ENCODE measurements at regions not wholly inside any gene's neighbourhood (a gene's known extent, or its start where the extent isn't known, plus 50 kb on each side); places are given as distances from the start of the nearest gene placed in this dataset.

GRCh38 chr6:125474061-125474460, 172.3 kb upstream of the HDDC2 start:
- Mint-ChIP-seq H3K9me3 (no peaks in the 10 kb centered on the region), H3K36me3 (ENCODE audit: low read depth) (no peaks in the 10 kb centered on the region), H3K4me3 (no peak overlapping the region), H3K27ac (no peak overlapping the region), H3K4me1 (ENCODE audit: low read depth) (no peaks in the 10 kb centered on the region), H3K27me3 (peaks cover 5% of the 10 kb centered on the region)
- ATAC-seq = no peak
- ChIA-PET POLR2A (no interaction called here), CTCF (no interaction called here)
- TF ChIP-seq, protein P1, sequence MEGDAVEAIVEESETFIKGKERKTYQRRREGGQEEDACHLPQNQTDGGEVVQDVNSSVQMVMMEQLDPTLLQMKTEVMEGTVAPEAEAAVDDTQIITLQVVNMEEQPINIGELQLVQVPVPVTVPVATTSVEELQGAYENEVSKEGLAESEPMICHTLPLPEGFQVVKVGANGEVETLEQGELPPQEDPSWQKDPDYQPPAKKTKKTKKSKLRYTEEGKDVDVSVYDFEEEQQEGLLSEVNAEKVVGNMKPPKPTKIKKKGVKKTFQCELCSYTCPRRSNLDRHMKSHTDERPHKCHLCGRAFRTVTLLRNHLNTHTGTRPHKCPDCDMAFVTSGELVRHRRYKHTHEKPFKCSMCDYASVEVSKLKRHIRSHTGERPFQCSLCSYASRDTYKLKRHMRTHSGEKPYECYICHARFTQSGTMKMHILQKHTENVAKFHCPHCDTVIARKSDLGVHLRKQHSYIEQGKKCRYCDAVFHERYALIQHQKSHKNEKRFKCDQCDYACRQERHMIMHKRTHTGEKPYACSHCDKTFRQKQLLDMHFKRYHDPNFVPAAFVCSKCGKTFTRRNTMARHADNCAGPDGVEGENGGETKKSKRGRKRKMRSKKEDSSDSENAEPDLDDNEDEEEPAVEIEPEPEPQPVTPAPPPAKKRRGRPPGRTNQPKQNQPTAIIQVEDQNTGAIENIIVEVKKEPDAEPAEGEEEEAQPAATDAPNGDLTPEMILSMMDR (IDR thresholded peaks at IDR 0.05) = no peak
- intact Hi-C loops (cut with micrococcal nuclease) = no loop called here
- DNase-seq = no peak

DNA sequence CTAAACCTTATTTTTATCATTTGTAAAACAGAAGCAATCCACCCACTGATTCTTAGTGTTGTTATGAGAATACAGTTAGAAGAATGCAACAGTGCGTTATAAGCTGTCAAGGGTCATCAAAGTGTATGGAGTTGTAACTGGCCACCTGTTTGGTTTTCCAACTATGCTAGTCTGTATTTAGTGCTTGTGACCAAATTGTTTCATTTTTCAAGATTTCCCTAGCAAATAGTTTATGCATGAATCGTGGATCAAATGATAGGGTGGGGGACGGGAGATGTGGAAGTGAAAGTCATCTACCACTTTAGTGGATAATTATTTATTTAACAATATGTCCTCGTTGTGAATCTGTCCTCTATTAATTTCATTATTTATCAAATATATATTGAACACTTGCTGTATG, 175.4 kb upstream of the HDDC2 start:
- TF ChIP-seq, protein P1 (IDR thresholded peaks at IDR 0.05) = no peak
- intact Hi-C loops (cut with micrococcal nuclease) = no loop called here
- Mint-ChIP-seq H3K4me1 (ENCODE audit: low read depth) (no peaks in the 10 kb centered on the region), H3K9me3 (no peaks in the 10 kb centered on the region), H3K27me3 (no peaks in the 10 kb centered on the region), H3K27ac (no peak overlapping the region), H3K36me3 (ENCODE audit: low read depth) (no peaks in the 10 kb centered on the region), H3K4me3 (no peak overlapping the region)
- CTCF ChIA-PET = no interaction called here
- DNase-seq (no peak), ATAC-seq (no peak)
- POLR2A ChIA-PET = no interaction called here

DNA sequence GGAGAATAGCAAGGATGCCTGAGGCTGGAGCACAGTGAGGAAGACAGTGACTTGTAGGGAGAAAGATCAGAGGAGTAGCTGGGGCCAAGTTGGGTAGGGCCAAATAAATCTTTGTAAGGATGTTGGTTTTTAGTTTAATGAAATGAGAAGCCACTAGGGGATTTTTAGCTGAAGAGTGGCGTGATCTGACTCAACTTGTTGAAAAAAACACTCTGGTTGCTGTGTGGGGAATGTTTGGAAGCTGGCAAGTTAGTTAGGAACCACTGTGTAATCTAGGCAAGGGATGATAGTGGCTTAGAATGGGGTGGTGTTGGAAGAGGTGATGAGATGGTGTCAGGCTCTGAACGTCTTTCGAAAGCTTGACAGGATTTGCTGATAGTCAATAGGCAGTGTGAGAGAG, 176.1 kb upstream of the HDDC2 start:
- ATAC-seq (no peak), DNase-seq (no peak)
- POLR2A ChIA-PET = no interaction called here
- H3K27ac Mint-ChIP-seq = no peak overlapping the region
- CTCF ChIA-PET = no interaction called here
- no peaks in the 10 kb centered on the region for H3K27me3 Mint-ChIP-seq
- intact Hi-C loops (cut with micrococcal nuclease) = no loop called here
- no peak overlapping the region for H3K4me3 Mint-ChIP-seq
- no peaks in the 10 kb centered on the region for H3K36me3 Mint-ChIP-seq (ENCODE audit: low read depth)
- no peaks in the 10 kb centered on the region for H3K9me3 Mint-ChIP-seq
- TF ChIP-seq, protein P1 (IDR thresholded peaks at IDR 0.05) = no peak
- H3K4me1 Mint-ChIP-seq (ENCODE audit: low read depth) = no peaks in the 10 kb centered on the region

DNA sequence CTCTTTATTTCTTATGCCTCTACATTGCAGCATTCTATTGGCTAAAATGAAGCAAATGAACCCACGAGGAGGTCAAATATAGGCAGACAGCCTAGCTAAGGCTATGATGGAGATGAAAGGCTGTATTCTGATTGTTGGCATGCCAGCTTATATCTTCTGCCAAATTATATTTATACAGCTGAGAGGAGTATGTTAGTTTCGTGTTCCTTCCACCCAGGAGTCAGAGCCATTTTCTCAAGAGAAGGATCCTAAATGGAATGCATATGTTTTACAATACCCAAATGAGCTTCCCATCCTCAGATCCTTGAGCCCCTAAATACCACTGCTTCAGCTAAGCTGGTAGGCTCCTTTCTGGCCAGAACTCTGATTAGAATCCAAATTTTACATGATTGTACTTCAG, 178.4 kb upstream of the HDDC2 start:
- ChIA-PET POLR2A (no interaction called here), CTCF (no interaction called here)
- intact Hi-C loops (cut with micrococcal nuclease) = no loop called here
- no peaks in the 10 kb centered on the region for H3K4me1 Mint-ChIP-seq (ENCODE audit: low read depth)
- no peak overlapping the region for H3K27ac Mint-ChIP-seq
- TF ChIP-seq, protein P1 (IDR thresholded peaks at IDR 0.05) = no peak
- DNase-seq (no peak), ATAC-seq (no peak)
- H3K36me3 Mint-ChIP-seq (ENCODE audit: low read depth) = no peaks in the 10 kb centered on the region
- no peaks in the 10 kb centered on the region for H3K9me3 Mint-ChIP-seq
- H3K4me3 Mint-ChIP-seq = no peak overlapping the region
- H3K27me3 Mint-ChIP-seq = peaks cover 3% of the 10 kb centered on the region

- Mint-ChIP-seq H3K4me1 (ENCODE audit: low read depth) (no peaks in the 10 kb centered on the region), H3K9me3 (no peaks in the 10 kb centered on the region), H3K27ac (no peak overlapping the region), H3K27me3 (peaks cover 3% of the 10 kb centered on the region), H3K36me3 (ENCODE audit: low read depth) (no peaks in the 10 kb centered on the region), H3K4me3 (no peak overlapping the region)
- TF ChIP-seq, protein P1 (IDR thresholded peaks at IDR 0.05) = no peak
- ATAC-seq (no peak), DNase-seq (no peak)
- ChIA-PET CTCF (no interaction called here), POLR2A (no interaction called here)
- intact Hi-C loops (cut with micrococcal nuclease) = no loop called here
Observed at GRCh38 chr6:125480571-125480970, 178.8 kb upstream of the HDDC2 start.
